ENCODE measurements at regions not wholly inside any gene's neighbourhood (a gene's known extent, or its start where the extent isn't known, plus 50 kb on each side); places are given as distances from the start of the nearest gene placed in this dataset.

- TF ChIP-seq CTCF (IDR thresholded peaks at IDR 0.05) (no peak), POLR2A (IDR thresholded peaks at IDR 0.05) (no peak)
Observed at GRCh38 chr15:88985547-88986393, 72.6 kb upstream of the MFGE8 start.

Measured in right lobe of liver (tissue), 4 donors.